GM12864 (cell line): ENCODE measurements at regions not wholly inside any gene's neighbourhood (a gene's known extent, or its start where the extent isn't known, plus 50 kb on each side); places are given as distances from the start of the nearest gene placed in this dataset.

Experiments used
- DNase-seq: peaks from one replicate; pipeline ENCODE4 v3.0.0-alpha.2; 2011; ENCODE audit warnings: low read depth
- H3K4me3 ChIP-seq: 2 replicates; pipeline ENCODE4 v1.5.1; 2011; ENCODE audit warnings: mild to moderate bottlenecking, low read depth, low read length, control low read depth
- CTCF ChIP-seq: IDR thresholded peaks from 2 replicates; pipeline ENCODE4 v1.5.1; 2011; ENCODE audit warnings: low read depth, mild to moderate bottlenecking, moderate library complexity, low read length, control low read depth, inconsistent platforms; ENCODE audit errors: missing control alignments

GRCh38 chr11:131027491-131027890, 111.2 kb upstream of the SNX19 start:
- no peak overlapping the region for H3K4me3 ChIP-seq
- TF ChIP-seq CTCF, result no peak
- DNase-seq, result no peak

GRCh38 chr11:131033151-131033651, 116.9 kb upstream of the SNX19 start:
- TF ChIP-seq CTCF, result no peak
- H3K4me3 ChIP-seq, result no peak overlapping the region
- DNase-seq, result no peak

- DNase-seq, result no peak
- no peak for TF ChIP-seq CTCF
- H3K4me3 ChIP-seq, result no peak overlapping the region
These were observed 120.2 kb upstream of the SNX19 start for GRCh38 chr11:131036514-131036913.

- TF ChIP-seq CTCF, result no peak
- no peak for DNase-seq
- no peak overlapping the region for H3K4me3 ChIP-seq
These were observed 121.6 kb upstream of the SNX19 start for GRCh38 chr11:131037873-131038272.

GRCh38 chr11:131038597-131038996, 122.3 kb upstream of the SNX19 start:
- no peak for DNase-seq
- TF ChIP-seq CTCF, result peak; percentile 40
- no peak overlapping the region for H3K4me3 ChIP-seq

GRCh38 chr11:131041331-131042040, 125.2 kb upstream of the SNX19 start:
- TF ChIP-seq CTCF, result no peak
- no peak overlapping the region for H3K4me3 ChIP-seq
- DNase-seq, result no peak

GRCh38 chr11:131042041-131042390, 125.7 kb upstream of the SNX19 start:
- no peak for DNase-seq
- TF ChIP-seq CTCF, result no peak
- no peak overlapping the region for H3K4me3 ChIP-seq
